GM23248 (cell line): ENCODE measurements at regions not wholly inside any gene's neighbourhood (a gene's known extent, or its start where the extent isn't known, plus 50 kb on each side); places are given as distances from the start of the nearest gene placed in this dataset.

Experiments
- DNase-seq: peaks from one replicate; pipeline ENCODE4 v3.0.0-alpha.2; 2015
- H2AFZ ChIP-seq: fragments of 200-600 bp; sonication (generic); 2 replicates; pipeline ENCODE4 v1.6.1; 2016; ENCODE audit warnings: antibody characterized with exemption
- H3F3A ChIP-seq: fragments of 200-600 bp; sonication (generic); 2 replicates; pipeline ENCODE4 v1.6.1; 2016; ENCODE audit warnings: mild to moderate bottlenecking, antibody characterized with exemption, mixed run types; ENCODE audit not compliant: insufficient read depth
- H3K27ac ChIP-seq: fragments of 200-600 bp; sonication (generic); 2 replicates; pipeline ENCODE4 v1.5.1; 2016; ENCODE audit warnings: mild to moderate bottlenecking
- H3K27me3 ChIP-seq: fragments of 200-600 bp; sonication (generic); replicated peaks from 2 replicates; pipeline ENCODE4 v1.6.1; 2016; ENCODE audit warnings: mild to moderate bottlenecking; ENCODE audit not compliant: insufficient read depth
- H3K36me3 ChIP-seq: fragments of 200-600 bp; sonication (generic); 2 replicates; pipeline ENCODE4 v1.6.1; 2016; ENCODE audit warnings: low read depth, mild to moderate bottlenecking
- H3K4me1 ChIP-seq: fragments of 200-600 bp; sonication (generic); 2 replicates; pipeline ENCODE4 v1.6.1; 2016; ENCODE audit warnings: mild to moderate bottlenecking; ENCODE audit not compliant: insufficient read depth
- H3K4me2 ChIP-seq: fragments of 200-600 bp; sonication (generic); one replicate; pipeline ENCODE4 v1.6.1; 2016; ENCODE audit warnings: mild to moderate bottlenecking; ENCODE audit not compliant: unreplicated experiment
- H3K4me3 ChIP-seq: fragments of 200-600 bp; sonication (generic); 2 replicates; pipeline ENCODE4 v1.5.1; 2016; ENCODE audit warnings: mild to moderate bottlenecking
- H3K79me2 ChIP-seq: fragments of 200-600 bp; sonication (generic); 2 replicates; pipeline ENCODE4 v1.6.1; 2016; ENCODE audit warnings: mild to moderate bottlenecking; ENCODE audit not compliant: insufficient read depth
- H3K9ac ChIP-seq: fragments of 200-600 bp; sonication (generic); 2 replicates; pipeline ENCODE4 v1.6.1; 2016; ENCODE audit warnings: mild to moderate bottlenecking
- H3K9me2 ChIP-seq: fragments of 200-600 bp; sonication (generic); 2 replicates; pipeline ENCODE4 v1.6.1; 2016; ENCODE audit warnings: mixed run types, mild to moderate bottlenecking, moderate library complexity; ENCODE audit not compliant: insufficient read depth
- H3K9me3 ChIP-seq: fragments of 200-600 bp; sonication (generic); one replicate; pipeline ENCODE4 v1.6.1; 2017; ENCODE audit warnings: low read depth
- H4K20me1 ChIP-seq: fragments of 200-600 bp; sonication (generic); 2 replicates; pipeline ENCODE4 v1.6.0; 2016; ENCODE audit not compliant: insufficient read depth
- EZH2 ChIP-seq: fragments of 200-600 bp; sonication (generic); IDR thresholded peaks from 2 replicates; pipeline ENCODE4 v1.6.1; 2018; ENCODE audit warnings: antibody characterized with exemption, mild to moderate bottlenecking; ENCODE audit not compliant: insufficient read depth, poor library complexity, severe bottlenecking
- EZH2phosphoT487 ChIP-seq: fragments of 200-600 bp; sonication (generic); IDR thresholded peaks from 2 replicates; pipeline ENCODE4 v1.6.1; 2018; ENCODE audit warnings: antibody characterized with exemption, moderate library complexity, mild to moderate bottlenecking, low read depth; ENCODE audit not compliant: insufficient read depth
- WGBS, 2 experiments: methylation state at CpG; one replicate each; pipeline ENCODE4 v1.1.6; 2015 to 2017; ENCODE audit warnings: low lambda C conversion rate in 2 of 2, low coverage in 1 of 2; ENCODE audit errors: missing lambda C conversion rate in 2 of 2; 5-methylcytosine and 5-hydroxymethylcytosine counted together
- in situ Hi-C: fragments of 300-500 bp; cut with MboI; formaldehyde crosslinking; loops from 2 replicates; pipeline ENCODE4 v1.15.0; 2020

- H3K27me3 ChIP-seq, result no peaks in the 10 kb centered on the region
Observed at GRCh38 chr2:16022548-16023240, 82.3 kb downstream of the MYCN start.

DNA sequence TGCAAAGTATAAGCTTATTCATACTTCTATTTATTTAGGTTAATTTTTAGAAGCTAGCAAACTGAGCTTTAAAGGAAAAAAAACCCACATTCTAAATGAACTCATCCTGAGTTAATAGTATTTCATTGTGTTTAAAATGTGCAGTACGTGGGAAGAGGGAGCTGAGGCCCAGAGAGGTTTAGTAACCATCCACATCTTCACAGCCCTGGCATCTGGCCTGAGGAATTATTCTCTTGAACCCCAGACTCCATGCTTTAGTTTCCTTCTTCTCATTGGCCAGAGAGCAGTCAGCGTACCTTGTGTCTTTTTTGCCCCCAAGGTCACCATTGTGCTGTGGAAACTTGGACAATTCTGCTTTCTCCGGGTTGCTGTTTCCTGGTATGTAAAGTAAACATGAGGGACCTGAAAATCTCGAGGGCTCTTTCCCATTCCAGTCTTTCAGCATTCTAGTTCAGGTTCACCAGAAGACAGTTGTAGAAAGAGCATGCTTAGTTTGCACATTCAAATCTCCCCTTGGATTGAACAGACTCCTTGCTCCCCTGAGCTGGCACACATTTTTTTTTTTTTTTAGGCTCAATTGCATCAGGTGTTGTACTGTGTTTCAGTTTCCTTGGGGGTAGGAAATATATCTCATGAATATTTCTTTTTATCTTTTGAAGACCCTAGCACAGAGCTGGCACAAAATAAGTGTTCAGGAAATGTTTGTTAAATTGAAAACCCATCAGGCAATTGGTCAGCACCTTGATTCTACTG, 81.4 kb downstream of the MYCN start:
- in situ Hi-C loops, result no loop called here
- H3F3A ChIP-seq, result no peaks in the 10 kb centered on the region
- H3K4me2 ChIP-seq, result no peak overlapping the region
- H3K4me3 ChIP-seq, result no peak overlapping the region
- no peak overlapping the region for H3K27ac ChIP-seq
- H3K27me3 ChIP-seq, result no peaks in the 10 kb centered on the region
- no peaks in the 10 kb centered on the region for H3K79me2 ChIP-seq
- no peaks in the 10 kb centered on the region for H3K4me1 ChIP-seq
- no peak for DNase-seq
- no peaks in the 10 kb centered on the region for H3K9me2 ChIP-seq
- H3K36me3 ChIP-seq, result no peaks in the 10 kb centered on the region
- H3K9ac ChIP-seq, result no peak overlapping the region
- no peaks in the 10 kb centered on the region for H4K20me1 ChIP-seq
- H2AFZ ChIP-seq, result no peak overlapping the region
- WGBS, 2 experiments, result 9 to 12% methylated on average over 4 of the region's 4 CpGs
- no peaks in the 10 kb centered on the region for H3K9me3 ChIP-seq
- no peak for TF ChIP-seq EZH2
- no peak for TF ChIP-seq EZH2phosphoT487

More at GRCh38 chr2:16022548-16023240, 82.3 kb downstream of the MYCN start:
- Histone ChIP-seq H2AFZ (no peak overlapping the region), H3F3A (no peaks in the 10 kb centered on the region), H3K9me3 (no peaks in the 10 kb centered on the region), H4K20me1 (no peaks in the 10 kb centered on the region), H3K4me3 (no peak overlapping the region), H3K79me2 (no peaks in the 10 kb centered on the region), H3K36me3 (no peaks in the 10 kb centered on the region), H3K4me1 (no peaks in the 10 kb centered on the region), H3K9ac (no peak overlapping the region), H3K9me2 (no peaks in the 10 kb centered on the region), H3K4me2 (no peak overlapping the region), H3K27ac (no peak overlapping the region)
- 16 to 18% methylated on average over 6 of the region's 6 CpGs for WGBS, 2 experiments
- DNase-seq, result no peak
- in situ Hi-C loops, result no loop called here
- TF ChIP-seq EZH2, result no peak
- TF ChIP-seq EZH2phosphoT487, result no peak

GRCh38 chr2:16020389-16021008, 80.1 kb downstream of the MYCN start:
- Histone ChIP-seq H3K4me1 (no peaks in the 10 kb centered on the region), H3K27ac (no peak overlapping the region), H3K4me2 (no peak overlapping the region), H3K79me2 (no peaks in the 10 kb centered on the region), H3K9me2 (no peaks in the 10 kb centered on the region), H3F3A (no peaks in the 10 kb centered on the region), H3K9me3 (no peaks in the 10 kb centered on the region), H3K27me3 (no peaks in the 10 kb centered on the region), H3K9ac (no peak overlapping the region), H3K4me3 (no peak overlapping the region), H3K36me3 (no peaks in the 10 kb centered on the region), H2AFZ (no peak overlapping the region), H4K20me1 (no peaks in the 10 kb centered on the region)
- no peak for TF ChIP-seq EZH2phosphoT487
- no peak for TF ChIP-seq EZH2
- in situ Hi-C loops, result no loop called here
- WGBS, 2 experiments, result 30 to 32% methylated on average over 5 of the region's 5 CpGs
- no peak for DNase-seq

DNA sequence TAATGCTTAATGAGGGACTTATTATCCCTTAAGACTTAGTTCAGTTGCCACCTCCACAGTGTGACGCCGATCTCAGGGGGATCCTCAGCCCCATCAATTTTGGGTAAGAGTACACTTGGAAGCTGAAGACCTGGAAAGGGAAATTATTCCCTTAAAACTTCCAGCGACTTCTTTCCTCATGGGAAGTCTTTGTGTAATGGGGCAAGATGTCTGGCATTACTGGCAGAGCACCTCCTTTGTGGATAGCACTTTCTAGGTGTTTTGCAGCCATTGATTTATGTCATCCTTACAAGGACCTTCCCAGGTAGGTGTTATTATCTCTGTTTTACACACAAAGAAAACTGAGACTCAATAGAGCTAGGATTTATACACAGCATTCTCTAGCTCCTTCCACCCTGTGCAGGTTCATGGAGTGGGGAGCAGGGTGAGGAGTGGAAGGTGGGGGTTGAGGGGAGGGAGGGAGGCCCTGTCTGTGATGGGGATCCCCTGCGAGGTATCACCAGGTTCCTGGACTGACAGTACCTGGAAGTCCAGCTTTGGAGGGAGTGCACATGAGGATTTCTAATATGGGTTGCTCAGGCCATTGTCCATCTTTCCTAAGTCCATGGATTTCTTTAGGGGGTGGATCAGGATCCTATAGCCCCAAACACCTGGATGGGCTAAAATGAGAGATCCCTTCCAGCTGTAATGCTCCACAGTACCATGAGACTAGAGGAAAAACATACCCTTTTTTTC, 79.4 kb downstream of the MYCN start:
- Histone ChIP-seq H3K27me3 (no peaks in the 10 kb centered on the region), H3K79me2 (no peaks in the 10 kb centered on the region), H3F3A (no peaks in the 10 kb centered on the region), H3K27ac (no peak overlapping the region), H2AFZ (no peak overlapping the region), H3K9me3 (no peaks in the 10 kb centered on the region), H3K36me3 (no peaks in the 10 kb centered on the region), H3K4me1 (no peaks in the 10 kb centered on the region), H4K20me1 (no peaks in the 10 kb centered on the region), H3K9ac (no peak overlapping the region), H3K9me2 (no peaks in the 10 kb centered on the region), H3K4me3 (no peak overlapping the region), H3K4me2 (no peak overlapping the region)
- no peak for DNase-seq
- TF ChIP-seq EZH2phosphoT487, result no peak
- no peak for TF ChIP-seq EZH2
- in situ Hi-C loops, result no loop called here
- 14 to 21% methylated on average over 4 of the region's 4 CpGs for WGBS, 2 experiments
